ENCODE measurements at regions not wholly inside any gene's neighbourhood (a gene's known extent, or its start where the extent isn't known, plus 50 kb on each side); places are given as distances from the start of the nearest gene placed in this dataset.
"Not testable (repeated sequence)": the region's sequence is repeated elsewhere in the genome, so short reads cannot be mapped to it uniquely, and the experiment has no call there.

DNA sequence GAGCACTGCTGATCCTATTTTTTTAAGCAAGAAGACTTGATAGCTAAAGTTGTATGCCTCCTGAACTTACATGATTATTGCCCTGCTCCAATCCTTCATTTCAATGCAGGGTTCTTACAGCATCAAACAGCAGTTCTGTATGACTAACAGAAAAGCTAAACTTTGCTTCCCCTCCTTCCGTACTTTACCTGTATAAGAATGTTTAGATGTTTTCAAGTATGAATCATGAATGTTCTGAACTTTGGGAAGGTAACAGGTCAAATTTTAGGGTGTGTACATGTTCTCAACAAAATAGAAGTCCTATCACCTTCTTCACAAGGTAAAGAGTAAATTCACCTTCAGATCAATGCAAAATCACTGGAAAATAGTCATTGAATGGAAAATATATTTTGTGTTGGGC lies 972.6 kb upstream of the SEMA6A start:
- Histone ChIP-seq H3K4me3 (ENCODE audit: insufficient read length, low read depth) (no peak overlapping the region), H3K27me3 (ENCODE audit: insufficient read depth, insufficient read length) (no peaks in the 10 kb centered on the region), H3K9ac (ENCODE audit: insufficient read length, low read depth) (no peak overlapping the region), H3K36me3 (ENCODE audit: insufficient read depth, insufficient read length, low read length) (no peaks in the 10 kb centered on the region), H3K9me3 (ENCODE audit: insufficient read depth, low read length) (no peaks in the 10 kb centered on the region), H3K4me1 (ENCODE audit: insufficient read depth, insufficient read length) (no peaks in the 10 kb centered on the region)
- TF ChIP-seq YY1 (IDR thresholded peaks at IDR 0.05; ENCODE audit: insufficient read depth, insufficient read length) (no peak), ZNF274 (IDR thresholded peaks at IDR 0.05; ENCODE audit: low read depth, low read length) (no peak), SUZ12 (IDR thresholded peaks at IDR 0.05; ENCODE audit: extremely low read depth, insufficient read depth, insufficient read length) (no peak)
- DNase-seq (ENCODE audit: low read depth, low spot score), result no peak

DNA sequence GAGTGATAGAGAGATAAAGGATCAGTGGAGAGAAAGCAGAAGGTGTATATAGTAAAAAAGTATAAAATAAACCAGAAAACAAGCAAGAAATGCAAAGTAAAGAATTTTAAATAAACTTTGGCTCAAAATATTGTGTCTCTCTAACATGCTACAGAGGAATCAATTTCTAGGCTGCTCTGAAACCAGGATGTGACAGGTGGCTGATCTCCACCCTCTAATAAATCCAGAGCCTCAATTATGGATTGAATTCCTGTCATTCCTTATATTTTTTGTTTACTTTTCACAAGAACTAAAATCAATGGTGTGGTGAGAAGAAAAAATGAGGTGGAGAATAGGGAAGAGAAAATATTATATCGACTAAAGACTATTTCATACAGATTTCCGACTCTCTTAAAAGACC lies 965.1 kb upstream of the SEMA6A start:
- no peaks in the 10 kb centered on the region for H3K27me3 ChIP-seq (ENCODE audit: insufficient read depth, insufficient read length)
- DNase-seq (ENCODE audit: low read depth, low spot score), result no peak
- no peaks in the 10 kb centered on the region for H3K36me3 ChIP-seq (ENCODE audit: insufficient read depth, insufficient read length, low read length)
- H3K4me1 ChIP-seq (ENCODE audit: insufficient read depth, insufficient read length), result no peaks in the 10 kb centered on the region
- H3K4me3 ChIP-seq (ENCODE audit: insufficient read length, low read depth), result no peak overlapping the region
- H3K9ac ChIP-seq (ENCODE audit: insufficient read length, low read depth), result no peak overlapping the region
- H3K9me3 ChIP-seq (ENCODE audit: insufficient read depth, low read length), result no peaks in the 10 kb centered on the region
- TF ChIP-seq SUZ12 (IDR thresholded peaks at IDR 0.05; ENCODE audit: extremely low read depth, insufficient read depth, insufficient read length), result no peak
- TF ChIP-seq ZNF274 (IDR thresholded peaks at IDR 0.05; ENCODE audit: low read depth, low read length), result no peak
- no peak for TF ChIP-seq YY1 (IDR thresholded peaks at IDR 0.05; ENCODE audit: insufficient read depth, insufficient read length)

DNA sequence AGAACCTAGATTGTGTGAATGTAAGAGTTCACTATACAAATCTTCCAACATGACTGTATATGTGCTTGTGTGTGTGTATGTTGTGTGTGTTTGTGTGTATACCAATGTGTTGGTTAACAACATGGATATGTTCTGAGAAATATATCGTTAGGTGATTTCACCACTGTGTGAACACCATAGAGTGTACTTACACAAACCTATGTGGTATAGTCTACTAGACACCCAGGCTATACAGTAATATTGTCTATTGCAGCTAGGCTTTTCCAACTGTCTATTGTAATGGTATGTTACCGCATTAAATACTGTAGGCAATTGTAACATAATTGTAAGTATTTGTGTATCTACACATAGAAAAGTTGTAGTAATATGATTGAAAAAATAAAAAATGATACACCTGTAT lies 959.2 kb upstream of the SEMA6A start:
- Histone ChIP-seq H3K9ac (ENCODE audit: insufficient read length, low read depth) (no peak overlapping the region), H3K36me3 (ENCODE audit: insufficient read depth, insufficient read length, low read length) (no peaks in the 10 kb centered on the region), H3K4me1 (ENCODE audit: insufficient read depth, insufficient read length) (no peaks in the 10 kb centered on the region), H3K4me3 (ENCODE audit: insufficient read length, low read depth) (no peak overlapping the region), H3K9me3 (ENCODE audit: insufficient read depth, low read length) (peaks cover 5% of the 10 kb centered on the region), H3K27me3 (ENCODE audit: insufficient read depth, insufficient read length) (no peaks in the 10 kb centered on the region)
- DNase-seq (ENCODE audit: low read depth, low spot score), result no peak
- TF ChIP-seq SUZ12 (IDR thresholded peaks at IDR 0.05; ENCODE audit: extremely low read depth, insufficient read depth, insufficient read length), result no peak
- no peak for TF ChIP-seq ZNF274 (IDR thresholded peaks at IDR 0.05; ENCODE audit: low read depth, low read length)
- TF ChIP-seq YY1 (IDR thresholded peaks at IDR 0.05; ENCODE audit: insufficient read depth, insufficient read length), result no peak

DNA sequence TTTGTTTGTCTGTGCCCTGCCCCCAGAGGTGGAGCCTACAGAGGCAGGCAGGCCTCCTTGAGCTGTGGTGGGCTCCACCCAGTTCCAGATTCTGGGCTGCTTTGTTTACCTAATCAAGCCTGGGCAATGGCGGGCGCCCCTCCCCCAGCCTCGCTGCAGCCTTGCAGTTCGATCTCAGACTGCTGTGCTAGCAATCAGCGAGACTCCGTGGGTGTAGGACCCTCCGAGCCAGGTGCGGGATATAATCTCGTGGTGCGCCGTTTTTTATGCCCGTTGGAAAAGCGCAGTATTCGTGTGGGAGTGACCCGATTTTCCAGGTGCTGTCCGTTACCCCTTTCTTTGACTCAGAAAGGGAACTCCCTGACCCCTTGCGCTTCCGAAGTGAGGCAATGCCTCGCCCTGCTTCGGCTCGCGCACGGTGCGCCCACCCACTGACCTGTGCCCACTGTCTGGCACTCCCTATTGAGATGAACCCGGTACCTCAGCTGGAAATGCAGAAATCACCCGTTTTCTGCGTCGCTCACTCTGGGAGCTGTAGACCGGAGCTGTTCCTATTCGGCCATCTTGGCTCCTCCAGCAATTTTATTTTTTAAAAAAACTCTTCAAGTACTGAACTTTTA lies 958.5 kb upstream of the SEMA6A start:
- not testable (repeated sequence) for H3K9me3 ChIP-seq (ENCODE audit: insufficient read depth, low read length); DNase-seq (ENCODE audit: low read depth, low spot score); H3K4me3 ChIP-seq (ENCODE audit: insufficient read length, low read depth); H3K36me3 ChIP-seq (ENCODE audit: insufficient read depth, insufficient read length, low read length); H3K9ac ChIP-seq (ENCODE audit: insufficient read length, low read depth); H3K4me1 ChIP-seq (ENCODE audit: insufficient read depth, insufficient read length); H3K27me3 ChIP-seq (ENCODE audit: insufficient read depth, insufficient read length)

DNA sequence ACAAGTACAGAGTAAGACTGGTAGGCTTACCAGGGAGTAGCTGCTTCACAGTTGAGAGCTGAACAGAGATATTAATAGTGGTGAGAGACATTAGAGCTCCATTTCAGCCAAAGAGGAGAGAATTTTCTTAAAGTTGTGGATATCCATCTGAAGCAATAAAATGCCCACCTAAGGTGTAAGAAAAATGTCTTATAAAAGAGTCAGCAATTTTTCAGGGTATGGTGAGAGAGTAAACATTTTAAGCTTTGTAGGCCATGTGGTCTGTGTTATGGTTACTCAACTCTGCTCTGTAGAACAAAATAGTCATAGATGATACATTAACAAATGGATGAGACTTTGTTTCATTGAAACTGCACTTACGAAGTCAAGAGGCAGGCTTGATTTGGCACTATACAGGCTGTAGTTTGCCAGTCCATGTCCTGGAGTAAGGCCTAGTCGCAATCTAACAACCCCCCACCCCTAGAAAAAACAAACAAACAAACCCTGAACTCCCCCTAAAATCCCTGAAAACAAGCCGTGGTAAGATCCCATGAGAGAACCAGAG lies 945.4 kb upstream of the SEMA6A start:
- no peaks in the 10 kb centered on the region for H3K4me1 ChIP-seq (ENCODE audit: insufficient read depth, insufficient read length)
- H3K9ac ChIP-seq (ENCODE audit: insufficient read length, low read depth), result no peak overlapping the region
- no peaks in the 10 kb centered on the region for H3K27me3 ChIP-seq (ENCODE audit: insufficient read depth, insufficient read length)
- DNase-seq (ENCODE audit: low read depth, low spot score), result no peak
- peaks cover 12% of the 10 kb centered on the region; the same call in 1 of the 2 replicates for H3K9me3 ChIP-seq (ENCODE audit: insufficient read depth, low read length)
- TF ChIP-seq ZNF274 (IDR thresholded peaks at IDR 0.05; ENCODE audit: low read depth, low read length) (no peak), YY1 (IDR thresholded peaks at IDR 0.05; ENCODE audit: insufficient read depth, insufficient read length) (no peak), SUZ12 (IDR thresholded peaks at IDR 0.05; ENCODE audit: extremely low read depth, insufficient read depth, insufficient read length) (no peak)
- H3K36me3 ChIP-seq (ENCODE audit: insufficient read depth, insufficient read length, low read length), result no peaks in the 10 kb centered on the region
- H3K4me3 ChIP-seq (ENCODE audit: insufficient read length, low read depth), result no peak overlapping the region

DNA sequence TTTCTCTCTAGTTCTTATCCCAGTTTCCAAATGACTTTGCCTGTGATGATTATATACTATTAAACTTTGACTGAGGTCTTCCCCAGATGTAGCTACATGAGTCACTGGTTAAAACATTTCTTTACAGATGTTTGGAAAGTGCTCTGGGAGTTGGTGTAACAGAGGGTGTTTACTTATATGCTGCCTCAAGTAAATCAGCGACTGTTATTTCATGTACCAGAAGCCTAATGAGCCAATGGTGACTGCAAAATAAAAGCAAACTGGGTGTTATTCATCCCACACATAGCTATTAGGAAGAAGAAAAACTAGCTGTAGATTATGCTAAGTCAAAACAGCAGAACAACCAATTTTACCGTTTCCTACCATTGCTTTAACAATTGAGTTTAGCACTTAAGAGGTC lies 929.7 kb upstream of the SEMA6A start:
- TF ChIP-seq SUZ12 (IDR thresholded peaks at IDR 0.05; ENCODE audit: extremely low read depth, insufficient read depth, insufficient read length) (no peak), YY1 (IDR thresholded peaks at IDR 0.05; ENCODE audit: insufficient read depth, insufficient read length) (no peak), ZNF274 (IDR thresholded peaks at IDR 0.05; ENCODE audit: low read depth, low read length) (no peak)
- no peak overlapping the region for H3K9ac ChIP-seq (ENCODE audit: insufficient read length, low read depth)
- DNase-seq (ENCODE audit: low read depth, low spot score), result no peak

DNA sequence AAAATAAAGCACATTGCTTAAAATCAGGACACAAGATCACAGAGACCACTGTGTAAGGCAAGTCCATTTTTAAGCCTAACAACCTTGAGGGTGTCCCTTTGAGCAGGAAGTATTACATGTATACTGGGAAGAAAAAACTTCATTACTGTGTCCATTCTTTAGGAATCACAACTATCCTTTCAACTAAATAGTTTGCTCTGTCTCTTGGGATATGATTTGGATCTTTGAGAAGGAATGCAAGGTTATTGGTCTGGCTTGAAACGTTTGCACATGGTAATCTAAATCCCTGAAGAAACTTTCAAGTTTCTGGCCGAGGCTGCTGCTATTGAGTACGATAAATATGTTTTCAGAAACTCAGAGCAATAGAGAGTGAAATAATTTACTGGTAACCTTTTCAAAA lies 923.0 kb upstream of the SEMA6A start:
- H3K27me3 ChIP-seq (ENCODE audit: insufficient read depth, insufficient read length), result no peaks in the 10 kb centered on the region
- TF ChIP-seq YY1 (IDR thresholded peaks at IDR 0.05; ENCODE audit: insufficient read depth, insufficient read length), result no peak
- TF ChIP-seq SUZ12 (IDR thresholded peaks at IDR 0.05; ENCODE audit: extremely low read depth, insufficient read depth, insufficient read length), result no peak
- TF ChIP-seq ZNF274 (IDR thresholded peaks at IDR 0.05; ENCODE audit: low read depth, low read length), result no peak
- no peak overlapping the region for H3K9ac ChIP-seq (ENCODE audit: insufficient read length, low read depth)
- H3K36me3 ChIP-seq (ENCODE audit: insufficient read depth, insufficient read length, low read length), result no peaks in the 10 kb centered on the region
- no peak overlapping the region for H3K4me3 ChIP-seq (ENCODE audit: insufficient read length, low read depth)
- DNase-seq (ENCODE audit: low read depth, low spot score), result no peak
- H3K4me1 ChIP-seq (ENCODE audit: insufficient read depth, insufficient read length), result no peaks in the 10 kb centered on the region
- H3K9me3 ChIP-seq (ENCODE audit: insufficient read depth, low read length), result no peaks in the 10 kb centered on the region

More for the DNA sequence above, 929.7 kb upstream of the SEMA6A start:
- no peaks in the 10 kb centered on the region for H3K27me3 ChIP-seq (ENCODE audit: insufficient read depth, insufficient read length)
- H3K4me3 ChIP-seq (ENCODE audit: insufficient read length, low read depth), result no peak overlapping the region
- H3K4me1 ChIP-seq (ENCODE audit: insufficient read depth, insufficient read length), result no peaks in the 10 kb centered on the region
- H3K36me3 ChIP-seq (ENCODE audit: insufficient read depth, insufficient read length, low read length), result no peaks in the 10 kb centered on the region
- H3K9me3 ChIP-seq (ENCODE audit: insufficient read depth, low read length), result no peaks in the 10 kb centered on the region

All from NT2/D1 (cell line).